IMR-90 (cell line): ENCODE measurements at regions not wholly inside any gene's neighbourhood (a gene's known extent, or its start where the extent isn't known, plus 50 kb on each side); places are given as distances from the start of the nearest gene placed in this dataset.

ENCODE experiments used
- ATAC-seq: fragments of 200-7000 bp; cut with Tn5 transposase; 2 replicates; pipeline ENCODE4 v1.9.1; 2020; ENCODE audit warnings: low read depth, mild to moderate bottlenecking, moderate library complexity
- BruUV-seq: library from RNA; stranded (reverse); fragments of 400-500 nt; replicated peaks from 2 replicates; lab custom pipeline; 2021; lab: Mats Ljungman, UMichigan
- CTCF ChIA-PET: fragments of 300-600 bp; formaldehyde crosslinking; extraction: SDS; loops from one replicate; lab custom pipeline; 2021; ENCODE audit warnings: antibody characterized with exemption; lab: Yijun Ruan, JAX
- POLR2A ChIA-PET: fragments of 300-600 bp; sonication (Branson Sonifier 250); formaldehyde crosslinking; loops from one replicate; lab custom pipeline; 2022; ENCODE audit warnings: antibody characterized with exemption; ENCODE audit not compliant: unreplicated experiment; lab: Charles Lee
- DNase-seq: peaks from one replicate; pipeline ENCODE4 v3.0.0; 2013
- H2AFZ ChIP-seq: replicated peaks from 2 replicates; pipeline ENCODE3; 2013; ENCODE audit warnings: low read length, mild to moderate bottlenecking; ENCODE audit not compliant: poor library complexity
- H2AK5ac ChIP-seq: 2 replicates; pipeline ENCODE4 v1.6.1; 2013; ENCODE audit warnings: low read depth, low read length, inconsistent platforms
- H2AK9ac ChIP-seq: replicated peaks from 2 replicates; pipeline ENCODE3; 2013; ENCODE audit warnings: mild to moderate bottlenecking, low read depth, low read length, moderate library complexity; ENCODE audit not compliant: poor library complexity
- H2BK120ac ChIP-seq: 2 replicates; pipeline ENCODE4 v1.6.1; 2013; ENCODE audit warnings: low read depth, low read length, inconsistent platforms
- H2BK15ac ChIP-seq: 3 replicates; pipeline ENCODE4 v1.6.1; 2013; ENCODE audit warnings: low read depth, low read length, inconsistent platforms
- H2BK20ac ChIP-seq: 2 replicates; pipeline ENCODE4 v1.6.1; 2013; ENCODE audit warnings: low read depth, mild to moderate bottlenecking, inconsistent platforms, low read length, moderate library complexity
- H2BK5ac ChIP-seq: 2 replicates; pipeline ENCODE4 v1.6.1; 2013; ENCODE audit warnings: mild to moderate bottlenecking, low read depth, low read length, inconsistent platforms; ENCODE audit not compliant: poor library complexity, severe bottlenecking
- H3K14ac ChIP-seq: replicated peaks from 2 replicates; pipeline ENCODE4 v1.6.1; 2013; ENCODE audit warnings: low read depth, low read length, inconsistent platforms
- H3K18ac ChIP-seq: 2 replicates; pipeline ENCODE4 v1.6.1; 2013; ENCODE audit warnings: low read depth, low read length, control low read depth
- H3K23ac ChIP-seq: 2 replicates; pipeline ENCODE4 v1.6.1; 2013; ENCODE audit warnings: low read depth, low read length, inconsistent platforms
- H3K27ac ChIP-seq: 2 replicates; pipeline ENCODE4 v1.5.1; 2013; ENCODE audit warnings: mild to moderate bottlenecking, control low read depth, low read length; ENCODE audit not compliant: insufficient read depth
- H3K27me3 ChIP-seq: 2 replicates; pipeline ENCODE4 v1.6.1; 2013; ENCODE audit warnings: low read length; ENCODE audit not compliant: control insufficient read depth, insufficient read depth
- H3K36me3 ChIP-seq: 2 replicates; pipeline ENCODE4 v1.6.1; 2013; ENCODE audit warnings: low read length, mixed read lengths; ENCODE audit not compliant: control insufficient read depth, insufficient read depth
- H3K4ac ChIP-seq: 2 replicates; pipeline ENCODE4 v1.6.1; 2013; ENCODE audit warnings: low read depth, low read length, inconsistent platforms
- H3K4me1 ChIP-seq: 2 replicates; pipeline ENCODE4 v1.6.1; 2013; ENCODE audit warnings: low read length, mixed read lengths; ENCODE audit not compliant: control insufficient read depth, insufficient read depth
- H3K4me2 ChIP-seq: 2 replicates; pipeline ENCODE4 v1.6.1; 2013; ENCODE audit warnings: low read depth, mild to moderate bottlenecking, control low read depth, low read length, moderate library complexity
- H3K4me3 ChIP-seq: 2 replicates; pipeline ENCODE4 v1.5.1; 2013; ENCODE audit warnings: low read depth, mild to moderate bottlenecking, control low read depth, low read length, moderate library complexity; ENCODE audit not compliant: insufficient read depth
- H3K56ac ChIP-seq: 2 replicates; pipeline ENCODE4 v1.6.1; 2013; ENCODE audit warnings: low read length, inconsistent platforms; ENCODE audit not compliant: insufficient read depth; ENCODE audit errors: extremely low read depth
- H3K79me1 ChIP-seq, 2 experiments: 2 replicates each; pipeline ENCODE4 v1.6.1; 2013; ENCODE audit warnings: low read length in 2 of 2, inconsistent platforms in 1 of 2, low read depth in 1 of 2
- H3K9ac ChIP-seq: 2 replicates; pipeline ENCODE4 v1.6.1; 2013; ENCODE audit warnings: low read depth, low read length, control low read depth
- H3K9me1 ChIP-seq: 2 replicates; pipeline ENCODE4 v1.6.1; 2013; ENCODE audit warnings: low read length, inconsistent platforms; ENCODE audit not compliant: insufficient read depth
- H3K9me3 ChIP-seq: 2 replicates; pipeline ENCODE4 v1.6.1; 2013; ENCODE audit warnings: low read length; ENCODE audit not compliant: control insufficient read depth, insufficient read depth
- H4K20me1 ChIP-seq: 2 replicates; pipeline ENCODE4 v1.6.1; 2013; ENCODE audit warnings: low read length, inconsistent platforms; ENCODE audit not compliant: insufficient read depth
- H4K5ac ChIP-seq: 2 replicates; pipeline ENCODE4 v1.6.1; 2013; ENCODE audit warnings: mild to moderate bottlenecking, low read depth, low read length, control low read depth
- H4K8ac ChIP-seq, 2 experiments: 2 replicates each; pipeline ENCODE4 v1.6.1; 2013; ENCODE audit warnings: low read depth in 2 of 2, low read length in 2 of 2, control low read depth in 1 of 2, inconsistent platforms in 1 of 2
- H4K91ac ChIP-seq: 2 replicates; pipeline ENCODE4 v1.6.1; 2013; ENCODE audit warnings: low read depth, low read length, inconsistent platforms; ENCODE audit not compliant: insufficient read depth
- BHLHE40 ChIP-seq: fragments of 150-350 bp; IDR thresholded peaks from 2 replicates; pipeline ENCODE4 v1.6.1; 2016; ENCODE audit warnings: mild to moderate bottlenecking, low read depth, low read length
- CHD1 ChIP-seq: IDR thresholded peaks from 2 replicates; pipeline ENCODE4 v1.6.1; 2012; ENCODE audit warnings: low read depth, low read length, improper control_type of control experiment
- FOS ChIP-seq: fragments of 150-350 bp; IDR thresholded peaks from 2 replicates; pipeline ENCODE4 v1.6.1; 2016; ENCODE audit warnings: low read depth, low read length
- MAFK ChIP-seq: IDR thresholded peaks from 2 replicates; pipeline ENCODE4 v1.6.1; 2012; ENCODE audit warnings: low read depth, low read length, improper control_type of control experiment
- MAZ ChIP-seq: IDR thresholded peaks from 2 replicates; pipeline ENCODE4 v1.6.1; 2012; ENCODE audit warnings: low read depth, mild to moderate bottlenecking, low read length, improper control_type of control experiment, moderate library complexity, borderline replicate concordance
- MXI1 ChIP-seq: IDR thresholded peaks from 2 replicates; pipeline ENCODE4 v1.6.1; 2012; ENCODE audit warnings: low read depth, mild to moderate bottlenecking, low read length, moderate library complexity, borderline replicate concordance
- POLR2A ChIP-seq: IDR thresholded peaks from 2 replicates; pipeline ENCODE4 v1.6.1; 2012; ENCODE audit warnings: mild to moderate bottlenecking, low read depth, low read length
- RAD21 ChIP-seq: IDR thresholded peaks from 2 replicates; pipeline ENCODE4 v1.6.1; 2012; ENCODE audit warnings: low read length, improper control_type of control experiment
- RFX5 ChIP-seq: IDR thresholded peaks from 2 replicates; pipeline ENCODE4 v1.8.0; 2012; ENCODE audit warnings: low read depth, mild to moderate bottlenecking, low read length, moderate library complexity
- SMC3 ChIP-seq: fragments of 150-350 bp; IDR thresholded peaks from 2 replicates; pipeline ENCODE4 v1.6.1; 2016; ENCODE audit warnings: low read depth, mild to moderate bottlenecking, antibody characterized with exemption, low read length, moderate library complexity
- WGBS, 2 experiments: methylation state at CpG; one replicate each; pipeline versions ENCODE4 v1.1.5 to v1.1.7; 2013; ENCODE audit warnings: missing lambda C conversion rate in 2 of 2; ENCODE audit not compliant: insufficient read length in 1 of 2; ENCODE audit errors: extremely low coverage in 2 of 2; 5-methylcytosine and 5-hydroxymethylcytosine counted together
- dilution Hi-C: fragments of 300-500 bp; cut with HindIII; formaldehyde crosslinking; loops from one replicate; pipeline ENCODE4 v1.14.3; 2018; ENCODE audit warnings: low sequenced_read_pairs; ENCODE audit not compliant: unreplicated experiment
- in situ Hi-C: fragments of 300-500 bp; cut with MboI; formaldehyde crosslinking; loops from 3 replicates; pipeline ENCODE4 v1.14.3; 2019; ENCODE audit warnings: low sequenced_read_pairs, inconsistent platforms, mixed read lengths
- intact Hi-C: fragments of 100-400 bp; cut with micrococcal nuclease; formaldehyde crosslinking; loops from 2 replicates; pipeline ENCODE4 v1.10.0; 2022
- TF ChIP-seq, protein P1 (sequence below): fragments of 150-350 bp; IDR thresholded peaks from 2 replicates; pipeline ENCODE4 v1.6.1; 2017; ENCODE audit warnings: mild to moderate bottlenecking, antibody characterized with exemption, low read length, low read depth
- TF ChIP-seq, protein P2 (sequence below): conservative IDR thresholded peaks from 2 replicates; pipeline ENCODE4 v1.5.1; 2012; ENCODE audit warnings: mild to moderate bottlenecking, low read depth, low read length, improper control_type of control experiment
- TF ChIP-seq, protein P3 (sequence below): fragments of 150-350 bp; IDR thresholded peaks from 2 replicates; pipeline ENCODE4 v1.6.1; 2016; ENCODE audit warnings: low read depth, mild to moderate bottlenecking, low read length, moderate library complexity, borderline replicate concordance

DNA sequence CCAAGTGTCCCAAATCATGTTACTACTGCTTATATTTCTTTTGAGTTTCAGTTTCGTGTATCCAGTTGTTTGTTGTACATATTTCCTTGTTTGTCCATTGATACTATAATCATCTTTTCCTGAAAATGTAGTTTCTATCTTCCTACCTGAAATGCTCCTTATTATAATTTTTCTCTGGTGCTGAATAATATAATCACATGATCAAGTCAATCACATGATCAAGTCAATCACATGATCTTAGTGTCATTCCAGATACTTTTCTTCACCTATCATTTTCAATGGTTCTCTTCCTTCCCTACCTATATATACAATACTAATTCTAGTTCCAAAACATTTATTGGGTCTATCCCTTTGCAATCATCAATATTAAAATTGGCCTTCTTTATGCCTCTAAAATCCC, 2058.8 kb downstream of the PCDH7 start:
- no peaks in the 10 kb centered on the region for H3K4me1 ChIP-seq
- H3K23ac ChIP-seq: no peak overlapping the region
- ATAC-seq (no peak), DNase-seq (no peak)
- in situ Hi-C loops (no loop called here), intact Hi-C loops (no loop called here), dilution Hi-C loops (no loop called here)
- no peak overlapping the region for H2BK5ac ChIP-seq
- no peak overlapping the region for H3K18ac ChIP-seq
- ChIA-PET POLR2A (no interaction called here), CTCF (no interaction called here)
- BruUV-seq: no TSS peak
- H2AK9ac ChIP-seq: no peak overlapping the region
- H3K9ac ChIP-seq: no peak overlapping the region
- H3K27me3 ChIP-seq: no peaks in the 10 kb centered on the region
- TF ChIP-seq, protein P1, sequence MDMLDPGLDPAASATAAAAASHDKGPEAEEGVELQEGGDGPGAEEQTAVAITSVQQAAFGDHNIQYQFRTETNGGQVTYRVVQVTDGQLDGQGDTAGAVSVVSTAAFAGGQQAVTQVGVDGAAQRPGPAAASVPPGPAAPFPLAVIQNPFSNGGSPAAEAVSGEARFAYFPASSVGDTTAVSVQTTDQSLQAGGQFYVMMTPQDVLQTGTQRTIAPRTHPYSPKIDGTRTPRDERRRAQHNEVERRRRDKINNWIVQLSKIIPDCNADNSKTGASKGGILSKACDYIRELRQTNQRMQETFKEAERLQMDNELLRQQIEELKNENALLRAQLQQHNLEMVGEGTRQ: no peak; the same call in 1 of the 2 replicates
- no peak for TF ChIP-seq MAZ
- no peak for TF ChIP-seq BHLHE40
- TF ChIP-seq, protein P2, sequence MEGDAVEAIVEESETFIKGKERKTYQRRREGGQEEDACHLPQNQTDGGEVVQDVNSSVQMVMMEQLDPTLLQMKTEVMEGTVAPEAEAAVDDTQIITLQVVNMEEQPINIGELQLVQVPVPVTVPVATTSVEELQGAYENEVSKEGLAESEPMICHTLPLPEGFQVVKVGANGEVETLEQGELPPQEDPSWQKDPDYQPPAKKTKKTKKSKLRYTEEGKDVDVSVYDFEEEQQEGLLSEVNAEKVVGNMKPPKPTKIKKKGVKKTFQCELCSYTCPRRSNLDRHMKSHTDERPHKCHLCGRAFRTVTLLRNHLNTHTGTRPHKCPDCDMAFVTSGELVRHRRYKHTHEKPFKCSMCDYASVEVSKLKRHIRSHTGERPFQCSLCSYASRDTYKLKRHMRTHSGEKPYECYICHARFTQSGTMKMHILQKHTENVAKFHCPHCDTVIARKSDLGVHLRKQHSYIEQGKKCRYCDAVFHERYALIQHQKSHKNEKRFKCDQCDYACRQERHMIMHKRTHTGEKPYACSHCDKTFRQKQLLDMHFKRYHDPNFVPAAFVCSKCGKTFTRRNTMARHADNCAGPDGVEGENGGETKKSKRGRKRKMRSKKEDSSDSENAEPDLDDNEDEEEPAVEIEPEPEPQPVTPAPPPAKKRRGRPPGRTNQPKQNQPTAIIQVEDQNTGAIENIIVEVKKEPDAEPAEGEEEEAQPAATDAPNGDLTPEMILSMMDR: no peak
- no peak for TF ChIP-seq POLR2A
- no peak for TF ChIP-seq MAFK
- no peak for TF ChIP-seq FOS
- TF ChIP-seq MXI1: no peak
- TF ChIP-seq CHD1: no peak
- TF ChIP-seq, protein P3, sequence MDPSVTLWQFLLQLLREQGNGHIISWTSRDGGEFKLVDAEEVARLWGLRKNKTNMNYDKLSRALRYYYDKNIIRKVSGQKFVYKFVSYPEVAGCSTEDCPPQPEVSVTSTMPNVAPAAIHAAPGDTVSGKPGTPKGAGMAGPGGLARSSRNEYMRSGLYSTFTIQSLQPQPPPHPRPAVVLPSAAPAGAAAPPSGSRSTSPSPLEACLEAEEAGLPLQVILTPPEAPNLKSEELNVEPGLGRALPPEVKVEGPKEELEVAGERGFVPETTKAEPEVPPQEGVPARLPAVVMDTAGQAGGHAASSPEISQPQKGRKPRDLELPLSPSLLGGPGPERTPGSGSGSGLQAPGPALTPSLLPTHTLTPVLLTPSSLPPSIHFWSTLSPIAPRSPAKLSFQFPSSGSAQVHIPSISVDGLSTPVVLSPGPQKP: no peak
- TF ChIP-seq SMC3: no peak
- no peak for TF ChIP-seq RFX5
- TF ChIP-seq RAD21: no peak
- WGBS, 2 experiments: no CpG with 5 or more reads among the region's 1 CpG
- no peak overlapping the region for H4K8ac ChIP-seq
- H2BK20ac ChIP-seq: no peak overlapping the region
- no peaks in the 10 kb centered on the region for H3K79me1 ChIP-seq
- H3K56ac ChIP-seq: no peak overlapping the region
- H2AK5ac ChIP-seq: no peak overlapping the region
- no peaks in the 10 kb centered on the region for H3K9me1 ChIP-seq
- no peak overlapping the region for H2AFZ ChIP-seq
- no peak overlapping the region for H3K4ac ChIP-seq
- H4K20me1 ChIP-seq: no peaks in the 10 kb centered on the region
- no peak overlapping the region for H2BK15ac ChIP-seq
- H2BK120ac ChIP-seq: no peak overlapping the region
- H3K36me3 ChIP-seq: no peaks in the 10 kb centered on the region
- H3K9me3 ChIP-seq: no peaks in the 10 kb centered on the region
- no peak overlapping the region for H3K4me2 ChIP-seq
- H4K5ac ChIP-seq: no peak overlapping the region
- H3K27ac ChIP-seq: no peak overlapping the region
- H4K91ac ChIP-seq: no peak overlapping the region
- no peak overlapping the region for H3K4me3 ChIP-seq
- no peak overlapping the region for H3K14ac ChIP-seq
